ENCODE measurements at regions not wholly inside any gene's neighbourhood (a gene's known extent, or its start where the extent isn't known, plus 50 kb on each side); places are given as distances from the start of the nearest gene placed in this dataset.

DNA sequence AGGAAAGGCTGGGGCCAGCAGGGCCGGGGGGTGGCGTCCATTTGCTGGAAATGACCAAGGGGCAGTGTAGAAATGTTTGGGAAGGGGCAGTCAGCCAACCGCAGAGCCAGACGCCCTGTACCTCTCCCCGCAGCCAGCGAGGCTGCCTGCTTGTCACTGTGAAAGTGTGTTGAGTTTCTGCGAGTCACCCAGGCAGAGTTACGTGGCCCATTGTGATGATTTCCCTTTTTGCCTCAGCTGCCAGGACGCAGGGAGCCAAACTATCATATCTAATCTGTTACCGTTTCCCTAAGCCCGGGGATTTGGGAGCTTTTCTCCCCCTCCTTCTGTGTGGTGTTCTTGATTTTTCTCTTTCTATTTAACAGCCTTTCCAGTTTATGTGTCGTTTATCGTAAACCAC lies 67.9 kb upstream of the STX16 start:
- Histone ChIP-seq H3K4me2 (no peak overlapping the region), H3K4me3 (IDR thresholded peaks at IDR 0.05; ENCODE audit: insufficient read depth, low read depth, low read length) (no peak overlapping the region), H2AFZ (ENCODE audit: low read depth) (no peak overlapping the region), H3K4me1 (ENCODE audit: low read depth, poor library complexity, severe bottlenecking) (no peaks in the 10 kb centered on the region), H3K27ac (no peak overlapping the region), H3K9ac (no peak overlapping the region), H3K36me3 (ENCODE audit: insufficient read depth) (no peaks in the 10 kb centered on the region), H3K27me3 (ENCODE audit: insufficient read depth, low read depth) (peaks cover 57% of the 10 kb centered on the region), H4K20me1 (ENCODE audit: insufficient read depth) (no peaks in the 10 kb centered on the region), H3K79me2 (ENCODE audit: insufficient read depth, low read depth) (no peaks in the 10 kb centered on the region)
- TF ChIP-seq CTCF (conservative IDR thresholded peaks at IDR 0.05; ENCODE audit: low read depth, low read length): no peak

DNA sequence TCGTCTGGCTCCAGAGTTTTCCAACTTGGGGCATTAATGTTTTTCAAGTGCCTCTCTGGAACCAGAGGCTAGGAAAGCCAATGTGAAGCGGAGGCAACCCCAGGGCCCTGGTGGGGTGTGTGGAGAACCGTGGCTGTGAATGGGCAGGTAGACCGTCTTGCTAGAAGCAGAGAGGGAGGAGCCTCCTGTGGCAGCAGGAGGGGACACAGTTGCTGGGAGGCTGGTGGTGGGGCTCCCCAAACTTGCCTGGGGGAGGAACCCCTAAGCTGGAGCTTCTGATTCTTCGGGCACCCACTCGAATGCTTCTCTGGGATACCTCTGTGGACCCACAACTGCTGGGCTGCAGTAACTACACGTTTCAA lies 65.3 kb upstream of the APCDD1L start:
- Histone ChIP-seq H3K4me2 (no peak overlapping the region), H2AFZ (ENCODE audit: low read depth) (no peak overlapping the region), H3K36me3 (ENCODE audit: insufficient read depth) (no peaks in the 10 kb centered on the region), H3K79me2 (ENCODE audit: insufficient read depth, low read depth) (no peaks in the 10 kb centered on the region), H3K9ac (no peak overlapping the region), H3K27me3 (ENCODE audit: insufficient read depth, low read depth) (peaks cover 70% of the 10 kb centered on the region), H3K4me3 (IDR thresholded peaks at IDR 0.05; ENCODE audit: insufficient read depth, low read depth, low read length) (no peak overlapping the region), H3K4me1 (ENCODE audit: low read depth, poor library complexity, severe bottlenecking) (no peaks in the 10 kb centered on the region), H4K20me1 (ENCODE audit: insufficient read depth) (no peaks in the 10 kb centered on the region), H3K27ac (no peak overlapping the region)
- TF ChIP-seq CTCF (conservative IDR thresholded peaks at IDR 0.05; ENCODE audit: low read depth, low read length): no peak

DNA sequence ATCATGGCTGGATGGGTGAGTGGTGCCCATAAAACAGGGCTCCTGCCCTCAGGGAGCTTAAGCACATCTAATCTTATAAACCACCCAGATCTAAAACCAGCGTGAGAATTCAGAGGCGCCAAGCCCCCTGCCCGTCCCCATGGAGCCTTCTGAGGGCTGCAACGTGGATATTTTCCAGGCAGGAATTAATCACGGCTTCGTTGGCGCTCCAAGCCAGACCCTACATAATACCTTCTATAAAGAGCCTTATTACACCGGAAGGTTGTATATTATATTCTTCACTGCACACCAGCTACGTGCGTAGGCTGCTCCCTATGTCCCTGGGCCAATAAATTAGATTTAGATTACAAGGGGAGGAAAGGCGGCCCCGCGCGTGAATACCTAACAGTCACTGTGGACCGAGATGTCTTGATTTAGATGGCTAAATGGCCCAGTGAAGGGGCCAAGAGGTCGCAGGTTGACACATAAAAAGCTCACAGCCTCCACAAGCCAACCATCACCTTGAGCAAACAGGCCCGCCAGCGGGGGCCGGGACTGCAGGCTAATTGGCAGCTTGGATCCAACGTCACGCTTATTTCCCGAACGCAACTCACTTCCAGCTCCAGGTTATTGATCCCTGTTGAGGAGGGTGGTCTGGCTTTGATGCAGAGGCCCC lies 64.7 kb upstream of the APCDD1L start:
- H3K27ac ChIP-seq: no peak overlapping the region
- no peaks in the 10 kb centered on the region for H3K79me2 ChIP-seq (ENCODE audit: insufficient read depth, low read depth)
- H2AFZ ChIP-seq (ENCODE audit: low read depth): no peak overlapping the region
- no peaks in the 10 kb centered on the region for H3K4me1 ChIP-seq (ENCODE audit: low read depth, poor library complexity, severe bottlenecking)
- no peaks in the 10 kb centered on the region for H4K20me1 ChIP-seq (ENCODE audit: insufficient read depth)
- H3K36me3 ChIP-seq (ENCODE audit: insufficient read depth): no peaks in the 10 kb centered on the region
- no peak overlapping the region for H3K9ac ChIP-seq
- peaks cover 74% of the 10 kb centered on the region for H3K27me3 ChIP-seq (ENCODE audit: insufficient read depth, low read depth)
- no peak for TF ChIP-seq CTCF (conservative IDR thresholded peaks at IDR 0.05; ENCODE audit: low read depth, low read length)
- H3K4me2 ChIP-seq: no peak overlapping the region
- no peak overlapping the region for H3K4me3 ChIP-seq (IDR thresholded peaks at IDR 0.05; ENCODE audit: insufficient read depth, low read depth, low read length)

DNA sequence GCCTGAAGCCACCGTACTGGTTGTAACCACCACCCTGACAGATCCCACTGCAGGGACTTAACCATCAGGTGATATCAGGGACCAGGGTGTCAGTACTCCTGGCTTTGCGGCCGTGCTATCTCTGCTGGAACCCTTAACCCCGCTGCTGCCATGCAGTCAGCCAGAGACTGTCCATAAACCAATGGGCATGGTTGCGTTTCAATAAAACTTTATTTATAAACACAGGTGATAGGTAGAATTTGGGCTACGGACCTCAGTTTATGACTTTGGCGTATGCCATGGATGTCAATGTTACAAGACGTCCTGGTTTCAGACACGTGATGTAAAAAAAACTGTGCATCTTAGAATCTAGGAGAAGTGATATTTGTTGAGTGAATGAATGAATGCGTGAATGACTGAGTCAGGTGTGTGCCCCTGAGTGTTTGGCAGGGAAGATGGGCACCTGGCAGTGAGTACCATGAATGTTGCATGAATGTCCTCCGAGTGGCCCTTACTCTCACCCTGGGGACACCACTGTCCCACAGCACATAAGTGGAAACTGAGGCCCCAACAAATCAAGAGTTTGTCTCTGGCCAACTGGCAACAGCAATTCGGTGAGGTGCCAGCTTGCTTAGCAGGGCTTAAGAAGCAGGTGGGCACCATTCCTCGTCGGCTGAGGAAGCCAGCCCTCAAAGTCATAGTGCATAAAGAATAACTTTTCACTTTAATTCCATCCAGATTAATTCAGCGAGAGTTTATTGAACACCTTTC lies 64.0 kb upstream of the APCDD1L start:
- Histone ChIP-seq H3K9ac (no peak overlapping the region), H3K36me3 (ENCODE audit: insufficient read depth) (no peaks in the 10 kb centered on the region), H3K4me1 (ENCODE audit: low read depth, poor library complexity, severe bottlenecking) (no peaks in the 10 kb centered on the region), H3K79me2 (ENCODE audit: insufficient read depth, low read depth) (no peaks in the 10 kb centered on the region), H3K27ac (no peak overlapping the region), H3K27me3 (ENCODE audit: insufficient read depth, low read depth) (peaks cover 79% of the 10 kb centered on the region), H3K4me2 (no peak overlapping the region), H4K20me1 (ENCODE audit: insufficient read depth) (no peaks in the 10 kb centered on the region), H3K4me3 (IDR thresholded peaks at IDR 0.05; ENCODE audit: insufficient read depth, low read depth, low read length) (no peak overlapping the region), H2AFZ (ENCODE audit: low read depth) (no peak overlapping the region)
- no peak for TF ChIP-seq CTCF (conservative IDR thresholded peaks at IDR 0.05; ENCODE audit: low read depth, low read length)

All from KMS-11 (cell line).